ENCODE measurements at regions not wholly inside any gene's neighbourhood (a gene's known extent, or its start where the extent isn't known, plus 50 kb on each side); places are given as distances from the start of the nearest gene placed in this dataset.
A peak's percentile ranks its signal among the peaks of the same experiment; 100 is the strongest.
"Not testable (repeated sequence)": the region's sequence is repeated elsewhere in the genome, so short reads cannot be mapped to it uniquely, and the experiment has no call there.

- H3K4me1 Mint-ChIP-seq: no peaks in the 10 kb centered on the region
- Histone ChIP-seq H3K36me3 (ENCODE audit: control insufficient read depth in 2 of 3, insufficient read depth in 3 of 3, low read length in 3 of 3) (no peaks in the 10 kb centered on the region), H3K4me1 (ENCODE audit: control insufficient read depth in 2 of 2, insufficient read depth in 2 of 2, low read length in 2 of 2) (no peaks in the 10 kb centered on the region), H3K27me3 (ENCODE audit: control insufficient read depth in 2 of 2, insufficient read depth in 2 of 2, low read length in 2 of 2) (no peaks in the 10 kb centered on the region), H3K4me3 (ENCODE audit: low read length) (no peak overlapping the region), H3K27ac (ENCODE audit: low read depth, low read length) (no peak overlapping the region), H3K9me3 (ENCODE audit: control insufficient read depth in 2 of 3, low read length in 3 of 3) (no peaks in the 10 kb centered on the region)
- no peaks in the 10 kb centered on the region for H3K36me3 Mint-ChIP-seq
- intact Hi-C loops (cut with micrococcal nuclease): no loop called here
- H3K4me3 Mint-ChIP-seq: no peak overlapping the region
- no peak overlapping the region for H3K27ac Mint-ChIP-seq
- ChIA-PET CTCF (no interaction called here), POLR2A (no interaction called here)
- ATAC-seq: no peak
- no peak for DNase-seq
- peaks cover 4 to 27% (median 11%) of the 10 kb centered on the region in 11 donors for H3K9me3 Mint-ChIP-seq
- H3K27me3 Mint-ChIP-seq: peaks cover 0 to 8% (median 0%) of the 10 kb centered on the region in 5 donors
Observed at GRCh38 chr1:222181191-222181590, 366.7 kb downstream of the HHIPL2 start.

- H3K4me1 Mint-ChIP-seq; H3K9me3 ChIP-seq (ENCODE audit: control insufficient read depth in 2 of 3, low read length in 3 of 3); H3K4me3 Mint-ChIP-seq; H3K27me3 ChIP-seq (ENCODE audit: control insufficient read depth in 2 of 2, insufficient read depth in 2 of 2, low read length in 2 of 2); H3K27ac ChIP-seq (ENCODE audit: low read depth, low read length); H3K36me3 ChIP-seq (ENCODE audit: control insufficient read depth in 2 of 3, insufficient read depth in 3 of 3, low read length in 3 of 3); DNase-seq; POLR2A ChIA-PET; H3K4me3 ChIP-seq (ENCODE audit: low read length); ATAC-seq; H3K36me3 Mint-ChIP-seq; H3K27ac Mint-ChIP-seq; H3K27me3 Mint-ChIP-seq; CTCF ChIA-PET; H3K4me1 ChIP-seq (ENCODE audit: control insufficient read depth in 2 of 2, insufficient read depth in 2 of 2, low read length in 2 of 2): not testable (repeated sequence)
- intact Hi-C loops (cut with micrococcal nuclease): loop anchor here in 1 of 2 donors (10.0 kb wide), 1 partner anchor 633 kb away; no protein-coding TSS in a partner anchor
- peaks cover 5 to 40% (median 14%) of the 10 kb centered on the region in 11 donors for H3K9me3 Mint-ChIP-seq
Observed at GRCh38 chr1:222177496-222177895, 370.4 kb downstream of the HHIPL2 start.

GRCh38 chr1:222171005-222171404 lies 376.9 kb downstream of the HHIPL2 start:
- ATAC-seq: peak; percentile 46
- CTCF ChIA-PET: no interaction called here

GRCh38 chr1:222168621-222169020 lies 379.3 kb downstream of the HHIPL2 start:
- peaks cover 0 to 55% (median 19%) of the 10 kb centered on the region in 11 donors for H3K9me3 Mint-ChIP-seq
- Histone ChIP-seq H3K27me3 (ENCODE audit: control insufficient read depth in 2 of 2, insufficient read depth in 2 of 2, low read length in 2 of 2) (no peaks in the 10 kb centered on the region), H3K27ac (ENCODE audit: low read depth, low read length) (no peak overlapping the region), H3K36me3 (ENCODE audit: control insufficient read depth in 2 of 3, insufficient read depth in 3 of 3, low read length in 3 of 3) (no peaks in the 10 kb centered on the region), H3K4me1 (ENCODE audit: control insufficient read depth in 2 of 2, insufficient read depth in 2 of 2, low read length in 2 of 2) (no peaks in the 10 kb centered on the region), H3K9me3 (ENCODE audit: control insufficient read depth in 2 of 3, low read length in 3 of 3) (peaks cover 0 to 7% (median 3%) of the 10 kb centered on the region in 3 experiments), H3K4me3 (ENCODE audit: low read length) (no peak overlapping the region)
- H3K4me3 Mint-ChIP-seq: no peak overlapping the region
- intact Hi-C loops (cut with micrococcal nuclease): loop anchor here in 1 of 2 donors (5.0 kb wide), 1 partner anchor 289 kb away; no protein-coding TSS in a partner anchor
- CTCF ChIA-PET: no interaction called here
- POLR2A ChIA-PET: no interaction called here
- peaks cover 0 to 18% (median 4%) of the 10 kb centered on the region in 5 donors for H3K36me3 Mint-ChIP-seq
- peaks cover 0 to 6% (median 0%) of the 10 kb centered on the region in 5 donors for H3K27me3 Mint-ChIP-seq
- DNase-seq (no peak), ATAC-seq (no peak)
- peaks cover 0 to 2% (median 0%) of the 10 kb centered on the region in 7 donors for H3K4me1 Mint-ChIP-seq
- H3K27ac Mint-ChIP-seq: no peak overlapping the region

More at GRCh38 chr1:222171005-222171404, 376.9 kb downstream of the HHIPL2 start:
- Histone ChIP-seq H3K27me3 (ENCODE audit: control insufficient read depth in 2 of 2, insufficient read depth in 2 of 2, low read length in 2 of 2) (no peaks in the 10 kb centered on the region), H3K4me1 (ENCODE audit: control insufficient read depth in 2 of 2, insufficient read depth in 2 of 2, low read length in 2 of 2) (no peaks in the 10 kb centered on the region), H3K9me3 (ENCODE audit: control insufficient read depth in 2 of 3, low read length in 3 of 3) (peaks cover 0 to 7% (median 3%) of the 10 kb centered on the region in 3 experiments), H3K36me3 (ENCODE audit: control insufficient read depth in 2 of 3, insufficient read depth in 3 of 3, low read length in 3 of 3) (no peaks in the 10 kb centered on the region), H3K4me3 (ENCODE audit: low read length) (no peak overlapping the region), H3K27ac (ENCODE audit: low read depth, low read length) (no peak overlapping the region)
- intact Hi-C loops (cut with micrococcal nuclease): loop anchor here in 1 of 2 donors (2.0 to 10.0 kb wide), 2 partner anchors 626 to 692 kb away; no protein-coding TSS in a partner anchor
- H3K4me3 Mint-ChIP-seq: no peak overlapping the region
- peaks cover 0 to 2% (median 0%) of the 10 kb centered on the region in 7 donors for H3K4me1 Mint-ChIP-seq
- no peak for DNase-seq
- H3K9me3 Mint-ChIP-seq: peaks cover 0 to 67% (median 21%) of the 10 kb centered on the region in 11 donors
- H3K27ac Mint-ChIP-seq: no peak overlapping the region
- H3K27me3 Mint-ChIP-seq: peaks cover 0 to 6% (median under 1%) of the 10 kb centered on the region in 5 donors
- POLR2A ChIA-PET: no interaction called here
- H3K36me3 Mint-ChIP-seq: peaks cover 0 to 23% (median 5%) of the 10 kb centered on the region in 5 donors

GRCh38 chr1:222167896-222168295 lies 380.0 kb downstream of the HHIPL2 start:
- CTCF ChIA-PET: no interaction called here
- no peak overlapping the region for H3K27ac Mint-ChIP-seq

DNA sequence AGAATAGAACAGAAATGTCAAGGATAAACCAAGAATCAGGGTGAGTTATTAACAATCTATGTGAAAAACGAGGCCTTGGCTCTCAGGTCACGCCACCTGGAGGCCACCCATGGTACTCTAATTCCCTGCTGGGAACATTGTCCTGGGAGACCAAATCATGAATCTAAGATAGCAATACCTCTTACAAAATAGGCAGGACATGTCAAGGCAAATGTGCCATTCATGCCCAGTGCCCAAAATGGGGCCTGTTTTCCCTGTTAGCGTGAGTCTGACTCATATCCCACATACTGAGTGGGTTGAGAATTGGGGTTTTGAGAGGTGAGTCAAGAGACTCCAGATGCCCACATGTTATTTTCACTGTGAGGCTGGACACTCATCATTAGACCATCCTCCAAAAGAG lies 380.8 kb downstream of the HHIPL2 start:
- Mint-ChIP-seq H3K4me1 (peaks cover 0 to 2% (median 0%) of the 10 kb centered on the region in 7 donors), H3K4me3 (no peak overlapping the region), H3K27me3 (peaks cover 0 to 6% (median 0%) of the 10 kb centered on the region in 5 donors), H3K36me3 (peaks cover 0 to 11% (median 0%) of the 10 kb centered on the region in 5 donors), H3K27ac (no peak overlapping the region), H3K9me3 (peaks cover 0 to 40% (median 11%) of the 10 kb centered on the region in 11 donors)
- ChIA-PET CTCF (no interaction called here), POLR2A (no interaction called here)
- Histone ChIP-seq H3K36me3 (ENCODE audit: control insufficient read depth in 2 of 3, insufficient read depth in 3 of 3, low read length in 3 of 3) (no peaks in the 10 kb centered on the region), H3K27ac (ENCODE audit: low read depth, low read length) (no peak overlapping the region), H3K9me3 (ENCODE audit: control insufficient read depth in 2 of 3, low read length in 3 of 3) (peaks cover 0 to 7% (median 0%) of the 10 kb centered on the region in 3 experiments), H3K4me3 (ENCODE audit: low read length) (no peak overlapping the region), H3K4me1 (ENCODE audit: control insufficient read depth in 2 of 2, insufficient read depth in 2 of 2, low read length in 2 of 2) (no peaks in the 10 kb centered on the region), H3K27me3 (ENCODE audit: control insufficient read depth in 2 of 2, insufficient read depth in 2 of 2, low read length in 2 of 2) (no peaks in the 10 kb centered on the region)
- ATAC-seq (no peak), DNase-seq (no peak)
- intact Hi-C loops (cut with micrococcal nuclease): loop anchor here in 1 of 2 donors (5.0 kb wide), 1 partner anchor 290 kb away; no protein-coding TSS in a partner anchor

More at GRCh38 chr1:222167896-222168295, 380.0 kb downstream of the HHIPL2 start:
- Histone ChIP-seq H3K27me3 (ENCODE audit: control insufficient read depth in 2 of 2, insufficient read depth in 2 of 2, low read length in 2 of 2) (no peaks in the 10 kb centered on the region), H3K36me3 (ENCODE audit: control insufficient read depth in 2 of 3, insufficient read depth in 3 of 3, low read length in 3 of 3) (no peaks in the 10 kb centered on the region), H3K4me1 (ENCODE audit: control insufficient read depth in 2 of 2, insufficient read depth in 2 of 2, low read length in 2 of 2) (no peaks in the 10 kb centered on the region), H3K4me3 (ENCODE audit: low read length) (no peak overlapping the region), H3K9me3 (ENCODE audit: control insufficient read depth in 2 of 3, low read length in 3 of 3) (peaks cover 0 to 7% (median 3%) of the 10 kb centered on the region in 3 experiments), H3K27ac (ENCODE audit: low read depth, low read length) (no peak overlapping the region)
- Mint-ChIP-seq H3K36me3 (peaks cover 0 to 18% (median 4%) of the 10 kb centered on the region in 5 donors), H3K4me1 (peaks cover 0 to 2% (median 0%) of the 10 kb centered on the region in 7 donors), H3K4me3 (no peak overlapping the region), H3K9me3 (peaks cover 0 to 47% (median 15%) of the 10 kb centered on the region in 11 donors), H3K27me3 (peaks cover 0 to 6% (median 0%) of the 10 kb centered on the region in 5 donors)
- ATAC-seq (no peak), DNase-seq (no peak)
- intact Hi-C loops (cut with micrococcal nuclease): loop anchor here in 1 of 2 donors (5.0 kb wide), 1 partner anchor 289 kb away; no protein-coding TSS in a partner anchor
- POLR2A ChIA-PET: no interaction called here

- POLR2A ChIA-PET: no interaction called here
- H3K9me3 Mint-ChIP-seq: peaks cover 0 to 25% (median 8%) of the 10 kb centered on the region in 11 donors
- peaks cover 0 to 8% (median 0%) of the 10 kb centered on the region in 5 donors for H3K36me3 Mint-ChIP-seq
- ATAC-seq: no peak
- no peak overlapping the region for H3K4me3 Mint-ChIP-seq
- H3K27ac Mint-ChIP-seq: no peak overlapping the region
- H3K4me1 Mint-ChIP-seq: peaks cover 0 to 2% (median 0%) of the 10 kb centered on the region in 7 donors
- Histone ChIP-seq H3K9me3 (ENCODE audit: control insufficient read depth in 2 of 3, low read length in 3 of 3) (peaks cover 0 to 2% (median 0%) of the 10 kb centered on the region in 3 experiments), H3K36me3 (ENCODE audit: control insufficient read depth in 2 of 3, insufficient read depth in 3 of 3, low read length in 3 of 3) (no peaks in the 10 kb centered on the region), H3K4me3 (ENCODE audit: low read length) (no peak overlapping the region), H3K27ac (ENCODE audit: low read depth, low read length) (no peak overlapping the region), H3K27me3 (ENCODE audit: control insufficient read depth in 2 of 2, insufficient read depth in 2 of 2, low read length in 2 of 2) (no peaks in the 10 kb centered on the region), H3K4me1 (ENCODE audit: control insufficient read depth in 2 of 2, insufficient read depth in 2 of 2, low read length in 2 of 2) (no peaks in the 10 kb centered on the region)
- intact Hi-C loops (cut with micrococcal nuclease): loop anchor here in 1 of 2 donors (5.0 kb wide), 1 partner anchor 292 kb away; no protein-coding TSS in a partner anchor
- CTCF ChIA-PET: no interaction called here
- DNase-seq: no peak
- H3K27me3 Mint-ChIP-seq: peaks cover 0 to 6% (median 0%) of the 10 kb centered on the region in 5 donors
Observed at GRCh38 chr1:222165629-222166028, 382.3 kb downstream of the HHIPL2 start.

Data from naive thymus-derived CD4-positive, alpha-beta T cell (primary cell).